ENCODE measurements at regions not wholly inside any gene's neighbourhood (a gene's known extent, or its start where the extent isn't known, plus 50 kb on each side); places are given as distances from the start of the nearest gene placed in this dataset.

GRCh38 chr6:74768738-74769137 is 437.1 kb downstream of the COL12A1 start:
- DNase-seq (ENCODE audit: extremely low read depth in 1 of 4, low spot score in 3 of 4) (no peak), ATAC-seq (no peak), FAIRE-seq (no peak)
- no peaks in the 10 kb centered on the region for H3K9me1 ChIP-seq (ENCODE audit: control insufficient read depth, insufficient read depth, low read length)
- H3K27me3 ChIP-seq (ENCODE audit: control insufficient read depth in 2 of 2, insufficient read depth in 2 of 2, low read length in 2 of 2) = no peaks in the 10 kb centered on the region
- in situ Hi-C loops (cut with MboI) (no loop called here), intact Hi-C loops (cut with micrococcal nuclease) (no loop called here)
- ChIA-PET POLR2A (no interaction called here), CTCF (ENCODE audit: low intra/inter-chr PET ratio) (no interaction called here)
- no TSS peak for BruUV-seq (replicated peaks)
- TF ChIP-seq KDM5B (IDR thresholded peaks at IDR 0.05; ENCODE audit: insufficient replicate concordance, low read depth, low read length) (no peak), ZNF277 (CRISPR knock-in tag; IDR thresholded peaks at IDR 0.05; ENCODE audit: borderline replicate concordance) (no peak), EHMT2 (IDR thresholded peaks at IDR 0.05) (no peak), MAFG (tag; conservative IDR thresholded peaks at IDR 0.05) (no peak), FOXA1 (IDR thresholded peaks at IDR 0.05; ENCODE audit: borderline replicate concordance) (no peak), ZNF347 (CRISPR knock-in tag; IDR thresholded peaks at IDR 0.05; ENCODE audit: low read depth) (no peak), THRA (IDR thresholded peaks at IDR 0.05) (no peak), GATA2 (CRISPR knock-in tag; IDR thresholded peaks at IDR 0.05) (no peak), TGIF2 (CRISPR knock-in tag; IDR thresholded peaks at IDR 0.05) (no peak)
- TF ChIP-seq, protein P1, sequence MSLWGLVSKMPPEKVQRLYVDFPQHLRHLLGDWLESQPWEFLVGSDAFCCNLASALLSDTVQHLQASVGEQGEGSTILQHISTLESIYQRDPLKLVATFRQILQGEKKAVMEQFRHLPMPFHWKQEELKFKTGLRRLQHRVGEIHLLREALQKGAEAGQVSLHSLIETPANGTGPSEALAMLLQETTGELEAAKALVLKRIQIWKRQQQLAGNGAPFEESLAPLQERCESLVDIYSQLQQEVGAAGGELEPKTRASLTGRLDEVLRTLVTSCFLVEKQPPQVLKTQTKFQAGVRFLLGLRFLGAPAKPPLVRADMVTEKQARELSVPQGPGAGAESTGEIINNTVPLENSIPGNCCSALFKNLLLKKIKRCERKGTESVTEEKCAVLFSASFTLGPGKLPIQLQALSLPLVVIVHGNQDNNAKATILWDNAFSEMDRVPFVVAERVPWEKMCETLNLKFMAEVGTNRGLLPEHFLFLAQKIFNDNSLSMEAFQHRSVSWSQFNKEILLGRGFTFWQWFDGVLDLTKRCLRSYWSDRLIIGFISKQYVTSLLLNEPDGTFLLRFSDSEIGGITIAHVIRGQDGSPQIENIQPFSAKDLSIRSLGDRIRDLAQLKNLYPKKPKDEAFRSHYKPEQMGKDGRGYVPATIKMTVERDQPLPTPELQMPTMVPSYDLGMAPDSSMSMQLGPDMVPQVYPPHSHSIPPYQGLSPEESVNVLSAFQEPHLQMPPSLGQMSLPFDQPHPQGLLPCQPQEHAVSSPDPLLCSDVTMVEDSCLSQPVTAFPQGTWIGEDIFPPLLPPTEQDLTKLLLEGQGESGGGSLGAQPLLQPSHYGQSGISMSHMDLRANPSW (CRISPR knock-in tag; IDR thresholded peaks at IDR 0.05) = no peak
- H3K27ac ChIP-seq (ENCODE audit: extremely low read depth, low read depth, low read length) = no peak overlapping the region
- H3K9ac ChIP-seq (ENCODE audit: insufficient read depth in 1 of 2, low read depth in 2 of 2, low read length in 2 of 2) = no peak overlapping the region
- H3K79me2 ChIP-seq (ENCODE audit: control insufficient read depth, insufficient read depth, low read length) = no peaks in the 10 kb centered on the region
- no peak overlapping the region for H2AFZ ChIP-seq (ENCODE audit: low read depth, low read length)
- H3K36me3 ChIP-seq (ENCODE audit: control insufficient read depth, insufficient read depth, low read length) = no peaks in the 10 kb centered on the region
- no peaks in the 10 kb centered on the region for H4K20me1 ChIP-seq (replicated peaks; ENCODE audit: control insufficient read depth, insufficient read depth, low read length)
- H3K4me2 ChIP-seq (ENCODE audit: insufficient read depth, low read length) = no peak overlapping the region
- no peaks in the 10 kb centered on the region for H3K4me1 ChIP-seq (replicated peaks in 1 of 2; ENCODE audit: control insufficient read depth in 2 of 2, insufficient read depth in 2 of 2, low read length in 2 of 2)
- H3K9me3 ChIP-seq (replicated peaks; ENCODE audit: control insufficient read depth, insufficient read depth, low read depth, low read length) = no peaks in the 10 kb centered on the region
- no peak overlapping the region for H3K4me3 ChIP-seq

Data from K562 (cell line).